Activated CD4-positive, alpha-beta T cell treated with anti-CD3 and anti-CD28 coated beads for 24 hours (primary cell): ENCODE measurements at regions not wholly inside any gene's neighbourhood (a gene's known extent, or its start where the extent isn't known, plus 50 kb on each side); places are given as distances from the start of the nearest gene placed in this dataset.

ENCODE experiments used
- DNase-seq, 2 donors: peaks; one replicate each; pipeline ENCODE4 v3.0.0-alpha.2; 2020; ENCODE audit warnings: low read depth in 2 of 2

DNA sequence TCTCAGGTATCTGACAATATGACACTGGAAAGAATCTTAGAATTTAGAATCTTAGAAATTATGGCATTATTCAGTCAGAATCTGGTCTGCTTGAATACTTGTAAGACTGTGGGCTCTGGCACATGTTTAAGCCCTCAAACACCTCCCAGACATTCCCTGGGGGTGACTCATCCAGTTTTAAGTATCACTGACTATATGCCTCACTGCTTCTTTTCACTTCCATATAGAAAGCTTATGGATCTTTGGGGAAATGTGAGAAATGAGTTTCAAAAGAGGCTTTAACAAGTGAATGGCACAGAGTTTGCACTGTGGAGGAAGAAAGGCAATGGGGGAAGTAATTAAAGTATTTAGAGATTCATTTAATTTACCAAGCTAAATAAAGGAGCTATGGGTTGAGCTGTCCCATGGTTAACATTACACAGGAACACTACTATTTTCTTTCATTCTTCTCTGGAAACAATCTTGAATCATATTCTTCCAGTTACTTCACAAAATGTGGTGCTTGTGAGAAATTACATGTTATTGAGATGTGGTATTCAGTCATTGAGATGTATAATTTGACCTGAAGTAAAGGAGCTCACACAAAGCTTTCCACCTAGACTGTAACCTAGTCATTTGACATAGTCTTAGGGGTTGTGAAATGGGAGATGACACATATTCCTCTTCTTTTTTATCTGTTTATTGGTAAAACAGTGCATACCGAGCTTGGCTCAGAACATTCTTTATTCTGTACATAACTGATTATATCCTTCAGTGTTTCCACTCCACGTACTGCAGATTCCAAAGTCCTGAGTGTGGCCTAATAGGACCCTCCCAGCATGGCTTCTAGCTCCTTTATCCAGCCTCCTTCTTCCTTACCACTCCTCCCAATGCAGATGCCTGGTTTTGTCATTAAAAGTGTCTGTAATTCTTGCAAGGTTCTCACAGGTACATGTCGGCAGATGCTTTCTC, 544.6 kb upstream of the NECTIN3 start:
- no peak for DNase-seq

DNA sequence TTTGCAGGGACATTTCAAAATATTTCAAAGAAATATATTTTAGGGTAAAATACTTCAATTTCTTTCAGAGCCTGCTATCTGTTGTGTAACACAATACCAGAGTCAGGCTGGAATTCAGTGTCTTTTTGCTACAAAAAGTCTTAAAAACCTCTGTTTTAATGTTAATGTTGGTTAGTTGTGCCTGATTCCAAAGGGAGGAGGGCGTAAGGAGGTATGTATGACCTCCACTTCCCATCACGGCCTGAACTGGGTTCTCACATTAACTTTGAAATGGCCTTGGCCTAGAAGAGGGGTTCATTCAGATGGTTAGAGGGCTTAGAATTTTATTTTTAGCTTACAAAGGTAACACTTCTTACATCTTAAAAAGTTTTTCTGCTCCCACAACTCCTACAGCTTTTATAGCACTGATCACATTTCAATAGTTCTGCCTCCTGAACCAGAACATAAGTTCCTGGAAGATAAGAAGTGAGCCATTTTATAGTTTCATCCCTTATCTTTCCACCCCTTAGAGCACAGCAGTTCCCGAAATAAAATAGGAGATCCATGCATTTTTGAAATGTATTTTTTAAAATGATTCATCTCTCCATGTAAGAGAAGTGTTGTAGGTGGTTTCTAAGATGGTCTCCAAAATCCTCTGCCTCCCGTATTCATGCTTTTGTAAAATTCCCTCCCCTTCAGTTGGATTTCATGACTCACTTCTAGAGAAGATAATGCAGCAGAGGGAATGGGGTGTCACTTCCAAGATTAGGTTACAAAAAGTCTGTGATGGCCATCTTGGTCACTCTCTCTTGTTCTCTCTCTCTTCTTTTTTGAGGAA, 543.1 kb upstream of the NECTIN3 start:
- no peak for DNase-seq

DNA sequence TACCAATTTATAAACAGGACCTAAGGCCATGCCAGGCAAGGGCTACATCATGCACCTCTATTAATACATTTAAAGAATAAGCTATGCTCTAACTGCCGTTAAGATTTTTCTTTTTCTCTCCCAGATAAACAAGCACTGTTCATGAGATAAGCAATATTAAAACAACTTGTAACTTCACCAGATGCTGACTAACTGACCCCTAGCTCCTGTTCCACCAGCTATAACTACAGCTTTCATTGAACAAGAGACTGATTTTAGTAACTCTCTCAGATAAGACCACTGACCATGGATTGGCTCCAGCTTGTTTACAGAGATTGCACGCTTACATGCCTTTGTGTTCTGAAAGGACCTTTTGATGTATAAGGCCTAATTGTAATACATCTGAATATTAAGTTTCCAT, 540.7 kb upstream of the NECTIN3 start:
- DNase-seq, result no peak

DNA sequence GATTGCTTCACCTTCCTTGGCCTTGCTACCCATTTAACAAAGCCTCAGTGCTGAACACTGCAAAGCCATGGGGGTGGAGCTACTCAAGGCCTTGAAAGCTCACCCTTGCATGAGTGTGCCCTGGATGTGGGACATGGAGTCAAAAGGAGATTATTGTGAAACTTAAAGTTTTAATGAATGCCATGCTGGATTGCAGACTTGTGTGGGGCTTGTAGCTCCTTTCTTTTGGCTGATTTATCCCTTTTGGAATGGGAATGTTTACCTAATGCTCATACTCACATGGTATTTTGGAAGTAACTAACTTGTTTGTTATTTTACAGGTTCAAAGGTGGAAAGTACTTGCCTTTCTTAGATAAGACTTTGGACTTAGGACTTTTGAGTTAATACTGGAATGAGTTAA, 538.5 kb upstream of the NECTIN3 start:
- DNase-seq, result no peak

DNA sequence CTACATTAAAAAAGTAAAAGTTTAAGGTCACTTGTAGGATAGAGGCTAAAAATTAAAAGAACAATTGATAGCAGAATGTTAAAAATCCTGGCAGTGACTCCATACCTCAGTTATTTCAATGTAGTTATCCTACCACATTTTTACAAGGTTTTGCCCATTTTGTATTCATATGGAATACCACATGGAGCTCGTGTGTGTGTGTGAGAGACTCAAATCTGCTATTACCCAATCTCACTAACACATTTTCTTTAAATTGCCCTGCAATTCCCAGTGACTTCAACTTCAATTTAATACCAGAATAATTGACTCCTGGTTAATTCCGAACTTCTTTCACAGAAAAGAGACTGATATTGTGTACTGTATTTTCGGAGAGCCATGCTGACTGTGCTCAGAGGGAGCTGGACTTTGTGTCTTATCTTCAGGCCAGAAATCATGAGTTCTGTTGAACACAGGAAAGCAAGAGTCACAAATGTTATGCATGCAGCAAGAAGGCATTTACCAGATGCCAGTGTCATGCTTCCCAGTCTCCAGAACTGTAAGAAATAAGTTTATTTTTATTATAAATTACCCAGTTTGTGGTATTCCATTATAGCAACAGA, 529.0 kb upstream of the NECTIN3 start:
- no peak for DNase-seq

DNA sequence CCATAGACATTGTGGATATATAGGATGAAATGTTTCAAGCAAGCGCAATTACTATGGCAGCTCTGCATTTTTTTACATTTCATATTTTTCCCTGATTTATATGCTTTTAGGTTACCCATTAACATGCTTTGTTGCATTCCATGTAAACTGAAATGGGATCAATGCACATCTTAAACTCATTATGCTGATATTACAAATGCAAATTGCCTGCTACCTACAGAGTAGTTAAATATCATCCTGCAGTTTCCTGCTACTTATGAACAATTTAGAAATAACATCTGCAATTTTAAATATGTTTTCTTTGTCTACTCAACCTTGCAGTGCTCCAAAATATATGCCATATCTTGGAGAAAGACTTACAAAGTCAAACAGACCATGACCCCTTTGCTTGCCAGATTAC, 526.9 kb upstream of the NECTIN3 start:
- no peak for DNase-seq

DNA sequence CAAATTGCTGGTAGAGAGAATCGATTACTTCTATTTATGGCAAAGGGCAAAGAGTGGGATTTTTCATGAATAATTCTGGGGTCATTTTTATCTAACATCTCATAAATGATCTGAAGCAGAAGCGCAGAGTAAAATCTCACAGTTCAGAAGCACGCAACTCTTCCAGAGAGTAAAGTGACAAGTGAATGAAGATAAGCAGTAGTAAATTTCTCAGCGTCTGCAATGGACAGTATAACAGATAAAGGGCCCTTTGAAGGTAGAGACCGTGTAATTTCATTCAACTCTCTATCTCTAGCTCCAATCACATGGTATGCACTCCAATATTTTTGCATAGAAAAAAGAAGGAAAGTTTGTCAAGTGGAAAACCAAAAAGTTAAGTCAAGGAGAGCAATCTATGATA, 521.1 kb upstream of the NECTIN3 start:
- DNase-seq, result no peak

DNA sequence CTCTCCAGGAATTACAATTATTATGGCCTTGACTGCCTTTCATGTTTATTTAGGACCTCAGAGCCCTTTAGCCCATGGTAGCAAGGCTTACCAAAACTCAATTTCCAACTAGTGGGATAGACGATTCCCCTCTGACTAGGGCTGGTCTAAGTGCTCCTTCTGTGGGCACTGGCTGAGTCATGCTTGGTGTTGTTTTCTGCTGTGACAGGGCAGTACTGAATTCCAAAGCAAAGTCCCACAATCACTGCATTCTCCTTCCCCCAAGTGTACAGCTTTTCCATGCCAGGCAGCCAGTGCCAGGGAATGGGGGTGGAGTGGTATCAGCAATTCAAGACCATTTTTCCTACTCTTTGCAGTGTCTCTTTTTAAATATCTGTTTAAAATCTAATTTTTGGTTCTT, 509.0 kb upstream of the NECTIN3 start:
- no peak for DNase-seq

DNA sequence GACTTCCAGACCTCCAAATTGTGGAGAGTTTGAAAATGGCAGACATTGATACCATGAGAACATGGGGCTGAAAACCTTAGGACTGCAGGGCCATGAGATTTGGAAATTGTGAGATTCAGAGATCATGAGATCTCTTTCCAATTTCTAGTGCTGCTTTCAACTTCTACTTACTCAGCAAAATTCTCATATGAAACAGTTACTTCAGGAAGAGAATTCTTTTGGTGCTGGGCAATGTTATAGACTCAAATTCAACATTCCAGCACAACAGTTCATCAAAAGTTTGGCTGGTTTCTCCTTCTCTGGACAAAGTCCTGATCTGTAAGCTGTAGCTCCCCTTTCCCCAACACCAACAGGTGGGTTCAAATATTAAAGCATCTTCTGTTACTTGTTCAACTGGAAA, 506.9 kb upstream of the NECTIN3 start:
- DNase-seq, result no peak

DNA sequence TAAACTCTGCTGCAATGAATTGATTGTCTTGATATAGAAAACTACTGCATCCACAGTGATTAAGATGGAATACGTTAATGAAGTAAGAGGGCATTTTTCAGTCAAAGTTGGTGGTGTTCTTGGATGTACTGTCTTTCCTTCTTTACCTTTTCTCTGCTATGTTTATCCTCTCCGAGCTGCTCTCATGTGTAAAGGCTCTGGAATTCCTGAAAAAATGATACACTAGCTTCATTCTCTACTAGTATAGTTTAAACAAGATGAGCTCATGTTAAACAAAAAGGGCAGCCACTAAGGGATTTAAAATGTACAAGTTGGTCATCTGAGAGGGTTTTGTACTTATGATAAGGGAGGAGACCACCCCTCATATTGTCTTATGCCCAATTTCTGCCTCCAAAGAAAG, 504.6 kb upstream of the NECTIN3 start:
- DNase-seq, result no peak

DNA sequence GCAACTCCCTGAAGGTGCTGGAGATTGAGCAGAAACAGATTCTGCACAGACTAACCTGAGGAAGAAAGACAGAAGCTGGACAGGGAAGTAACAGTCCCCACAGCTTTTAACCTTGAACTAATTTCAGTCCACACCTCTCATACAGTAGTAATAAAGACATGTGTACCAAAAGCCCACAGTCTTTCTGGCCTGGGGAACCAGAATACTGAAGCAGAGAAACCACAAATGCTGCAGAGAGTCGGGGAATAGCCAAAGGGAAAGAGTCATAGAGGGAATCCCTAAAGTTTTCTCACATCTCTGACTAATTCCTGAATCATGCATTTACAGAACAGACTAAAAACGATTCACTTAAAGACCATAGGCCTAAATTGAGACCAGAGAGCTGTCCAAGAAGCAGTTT, 503.4 kb upstream of the NECTIN3 start:
- DNase-seq, result no peak

DNA sequence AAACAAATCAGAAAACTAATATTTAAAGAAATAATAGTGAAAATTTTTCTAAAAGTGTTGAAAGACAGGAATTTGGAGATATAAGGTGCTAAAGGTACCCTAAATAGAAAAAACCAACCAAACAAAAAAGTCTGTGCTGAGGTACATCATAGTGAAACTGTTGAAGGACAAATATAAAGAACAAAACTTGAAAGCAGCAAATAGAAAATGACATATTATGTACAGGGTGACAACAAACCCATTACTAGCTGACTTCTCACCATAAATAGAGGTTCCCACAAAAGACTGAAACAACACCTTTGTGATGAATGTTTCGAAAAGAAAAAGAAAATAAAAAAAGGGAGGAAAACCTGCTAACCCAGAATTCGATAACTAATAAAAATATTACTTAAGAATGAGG, 502.5 kb upstream of the NECTIN3 start:
- DNase-seq, result no peak

DNA sequence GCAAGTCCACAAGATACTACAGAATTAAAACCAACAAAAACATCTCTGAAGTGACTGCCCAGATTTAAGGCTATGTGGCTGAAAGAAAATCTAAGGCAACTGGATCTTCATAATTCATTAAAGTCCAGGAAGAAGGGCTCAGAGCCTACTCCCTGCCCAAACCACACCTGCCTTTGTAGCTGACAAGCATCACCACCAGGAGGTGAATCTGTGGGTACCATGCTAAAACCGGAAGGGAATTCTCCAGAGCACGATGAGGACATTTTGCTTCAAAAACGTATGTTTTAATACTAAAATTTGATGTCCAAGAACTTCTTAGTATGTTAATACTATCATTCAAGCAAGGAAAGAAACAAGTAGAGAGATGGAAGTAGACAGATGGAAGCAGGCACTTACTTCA, 495.9 kb upstream of the NECTIN3 start:
- no peak for DNase-seq

DNA sequence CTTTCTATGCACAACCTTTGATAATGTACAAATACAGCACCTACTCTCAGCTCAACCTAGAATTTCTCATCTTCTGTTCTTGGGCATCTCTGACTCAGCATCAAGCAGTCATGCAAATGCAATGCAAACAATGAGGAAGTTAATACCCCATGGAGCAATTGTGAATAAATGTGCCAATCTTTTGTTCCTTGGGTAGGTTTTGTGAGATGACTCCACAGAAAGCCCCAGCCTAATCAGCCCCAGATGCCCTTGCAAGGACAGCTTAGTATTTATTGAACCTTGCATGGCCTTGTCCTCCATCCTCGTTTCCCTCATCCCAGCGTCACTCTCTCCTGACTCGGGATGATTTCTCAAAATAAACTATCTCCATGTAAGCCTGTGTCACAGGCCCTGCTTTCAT, 494.7 kb upstream of the NECTIN3 start:
- no peak for DNase-seq

DNA sequence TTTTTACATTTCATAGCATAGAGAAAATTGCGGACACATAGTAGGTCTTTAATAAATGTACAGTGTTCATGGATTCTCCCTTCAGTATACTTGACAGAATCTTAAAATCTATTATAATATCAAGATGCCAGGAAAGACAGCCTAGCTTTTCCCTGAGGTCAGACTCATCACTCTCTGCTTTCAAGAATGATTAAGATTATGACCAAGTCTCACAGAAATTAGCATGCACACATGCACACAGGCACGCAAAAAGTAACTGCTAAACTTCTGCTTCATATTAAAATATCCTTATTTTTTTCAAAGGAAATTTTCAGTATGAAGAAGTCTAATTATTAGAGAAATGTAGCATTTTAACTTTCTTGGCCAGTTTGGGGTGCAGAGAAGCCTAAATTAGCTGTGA, 493.8 kb upstream of the NECTIN3 start:
- no peak for DNase-seq

DNA sequence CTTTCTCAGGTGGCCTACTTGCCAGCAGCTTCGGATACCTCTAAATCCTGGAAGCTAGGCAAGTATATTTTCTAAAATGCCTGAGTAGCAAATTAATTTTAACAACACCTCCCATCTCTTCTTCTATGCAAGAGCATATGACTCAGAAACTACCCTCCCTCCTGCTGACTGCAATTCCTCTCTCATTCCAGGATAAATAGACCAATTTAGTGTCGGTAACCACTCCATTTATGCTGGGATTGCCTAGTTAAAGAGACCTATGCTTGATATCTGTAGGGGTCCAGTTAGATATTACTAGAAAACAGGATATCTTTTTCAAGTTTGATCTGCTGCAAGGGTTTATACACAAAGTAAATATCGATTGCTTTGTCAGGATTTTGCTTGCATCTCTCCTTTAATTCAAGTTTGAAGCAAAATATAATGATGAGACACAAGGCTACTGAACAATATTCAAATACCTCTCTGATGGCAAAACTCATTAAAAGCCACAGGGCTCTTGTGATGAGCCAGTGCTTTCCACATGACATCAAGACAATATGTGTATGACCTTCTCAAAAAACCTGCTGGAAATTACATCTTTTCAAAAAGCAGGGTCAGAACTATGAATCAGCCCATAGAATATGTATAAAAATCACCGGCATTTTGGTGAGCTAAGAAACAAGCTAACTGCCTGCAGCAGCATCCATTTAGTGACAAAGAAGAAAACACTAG, 491.6 kb upstream of the NECTIN3 start:
- no peak for DNase-seq

DNA sequence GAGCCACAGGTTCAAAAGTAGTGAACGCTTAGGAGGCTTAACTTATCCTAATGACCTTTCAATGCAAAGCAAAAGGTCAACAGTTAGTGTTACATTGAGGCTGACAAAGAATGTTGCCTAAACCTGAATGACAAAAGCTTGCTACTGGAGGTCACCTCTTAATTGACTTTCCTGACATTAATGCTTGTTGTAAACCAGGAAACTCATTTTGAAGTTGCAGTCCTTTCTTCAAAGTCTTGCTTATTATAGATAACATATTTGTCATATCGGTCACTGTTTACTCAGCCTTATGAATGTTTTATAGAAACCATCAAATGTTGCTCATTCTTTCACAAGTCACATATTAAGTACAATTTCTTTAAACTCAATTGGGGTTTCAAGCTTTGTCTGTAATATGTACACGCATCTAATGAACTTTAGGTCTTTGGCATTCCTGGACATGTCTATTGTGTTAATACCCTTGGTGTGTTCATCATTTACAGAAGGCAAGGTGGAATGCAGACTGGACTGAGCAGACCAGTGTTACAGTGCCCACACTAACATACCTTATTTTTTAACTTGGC, 488.2 kb upstream of the NECTIN3 start:
- DNase-seq, result no peak

DNA sequence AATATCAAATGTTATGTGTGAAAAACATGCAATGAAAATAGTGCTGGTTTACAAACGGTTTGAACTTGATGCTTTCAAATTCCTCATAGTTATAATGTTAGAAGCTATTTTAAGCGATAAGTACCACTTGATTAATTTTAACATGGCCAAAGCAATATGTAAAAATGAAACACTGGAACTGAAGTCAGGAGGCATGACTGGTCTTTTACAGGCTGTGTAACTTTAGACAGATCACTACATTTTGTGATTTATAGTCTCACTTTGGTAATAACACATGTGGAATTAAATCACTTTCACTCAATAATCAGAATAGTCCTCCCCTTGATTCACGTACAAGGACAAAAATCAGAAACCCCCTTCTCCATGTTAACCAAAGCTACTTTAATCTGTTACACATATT, 482.7 kb upstream of the NECTIN3 start:
- DNase-seq, result no peak

DNA sequence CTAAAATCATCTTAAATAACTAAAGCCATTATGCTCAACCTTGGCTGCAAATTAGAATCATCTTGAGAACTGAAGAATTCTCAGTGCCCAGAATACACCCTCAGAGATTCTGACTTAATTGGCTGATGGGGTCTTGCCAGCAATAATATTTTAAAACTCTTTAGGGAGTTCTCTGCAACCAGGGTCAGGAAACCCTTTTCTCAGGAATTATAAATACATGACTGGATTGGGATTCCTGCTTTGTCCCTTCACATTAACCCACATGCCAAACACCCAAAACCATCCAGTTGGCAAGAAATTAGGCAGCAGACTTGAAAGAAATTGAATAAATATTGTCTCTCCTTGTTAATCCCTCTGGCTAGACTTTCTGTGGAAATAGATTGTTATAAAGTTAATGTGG, 482.3 kb upstream of the NECTIN3 start:
- DNase-seq, result no peak

DNA sequence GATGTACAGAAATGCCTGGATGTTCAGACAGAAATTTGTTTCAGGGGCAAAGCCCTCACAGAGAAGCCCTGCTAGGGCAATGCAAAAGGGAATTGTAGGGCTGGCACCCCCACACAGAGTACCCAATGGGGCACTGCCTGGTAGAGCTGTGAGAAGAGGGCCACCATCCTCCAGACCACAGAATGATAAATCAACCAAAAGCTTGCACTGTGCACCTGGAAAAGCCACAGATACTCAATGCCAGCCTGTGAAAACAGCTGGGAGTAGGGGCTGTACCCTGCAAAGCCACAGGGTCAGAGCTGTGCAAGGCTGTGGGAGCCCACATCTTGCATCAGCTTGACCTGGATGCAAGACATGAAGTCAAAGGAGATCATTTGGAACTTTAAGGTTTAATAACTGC, 477.9 kb upstream of the NECTIN3 start:
- DNase-seq, result no peak

DNA sequence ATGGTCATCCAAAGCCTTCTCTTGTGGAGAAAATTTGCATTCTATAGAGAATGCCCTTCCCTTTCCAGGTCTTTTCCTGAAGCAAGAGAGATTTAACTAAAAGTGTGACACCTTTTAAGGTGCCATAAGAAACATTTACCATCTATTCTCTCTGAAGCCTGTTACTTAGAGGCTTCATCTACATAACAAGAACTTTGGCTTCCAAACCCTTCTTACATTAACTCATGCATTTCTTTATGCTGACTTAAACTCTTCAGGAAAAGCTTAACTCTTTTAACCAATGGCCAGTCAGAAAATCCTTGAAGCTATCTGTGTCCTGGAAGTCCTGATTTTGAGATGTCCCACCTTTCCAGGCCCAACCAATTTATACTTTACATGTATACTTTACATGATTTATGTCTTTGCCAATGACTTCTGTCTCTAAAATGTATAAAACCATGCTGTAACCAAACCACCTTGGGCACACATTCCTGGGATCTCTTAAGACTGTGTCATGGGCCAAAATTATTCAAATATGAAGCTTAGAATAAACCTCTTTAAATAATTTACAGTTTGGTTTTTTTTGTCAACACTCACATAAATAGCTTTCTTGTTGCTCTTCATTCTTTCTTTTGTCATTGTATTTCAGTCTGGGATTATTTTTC, 472.6 kb upstream of the NECTIN3 start:
- DNase-seq, result no peak
